ENCODE measurements at regions not wholly inside any gene's neighbourhood (a gene's known extent, or its start where the extent isn't known, plus 50 kb on each side); places are given as distances from the start of the nearest gene placed in this dataset.

- TF ChIP-seq CTCF (IDR thresholded peaks at IDR 0.05) (no peak), POLR2A (IDR thresholded peaks at IDR 0.05) (no peak)
These were observed 144.9 kb upstream of the PELI2 start for GRCh38 chr14:55973285-55973800.
